Vagina (tissue), 2 donors: ENCODE measurements at regions not wholly inside any gene's neighbourhood (a gene's known extent, or its start where the extent isn't known, plus 50 kb on each side); places are given as distances from the start of the nearest gene placed in this dataset.

ENCODE experiments used
- DNase-seq, 2 donors: peaks; one replicate each; pipeline ENCODE4 v3.0.0-alpha.2; 2017; ENCODE audit errors: extremely low spot score in 2 of 2
- H3K27ac ChIP-seq: fragments of 200-600 bp; sonication (generic); one replicate; pipeline ENCODE4 v1.5.1; 2019
- H3K27me3 ChIP-seq: fragments of 200-600 bp; sonication (generic); one replicate; pipeline ENCODE4 v1.5.1; 2019
- H3K36me3 ChIP-seq, 2 donors: fragments of 200-600 bp; sonication (generic); one replicate each; pipeline ENCODE4 v1.5.1; 2017 to 2019
- H3K4me1 ChIP-seq: fragments of 200-600 bp; sonication (generic); one replicate; pipeline ENCODE4 v1.5.1; 2019
- H3K4me3 ChIP-seq, 2 donors: fragments of 200-600 bp; sonication (generic); 1 replicate in 1 of 2; 2 replicates in 1 of 2; pipeline ENCODE4 v1.5.1; 2016 to 2019
- H3K9me3 ChIP-seq: fragments of 200-600 bp; sonication (generic); one replicate; pipeline ENCODE4 v1.5.1; 2019
- CTCF ChIP-seq, 3 experiments: fragments of 450-650 bp in 2 of 3; fragments of 200-600 bp in 1 of 3; sonication (generic) in 1 of 3; IDR thresholded peaks; one replicate each; pipeline ENCODE4 v1.5.1; 2017 to 2019; ENCODE audit warnings: antibody characterized with exemption in 3 of 3, mild to moderate bottlenecking in 2 of 3, moderate library complexity in 2 of 3
- POLR2A ChIP-seq, 2 donors: fragments of 450-650 bp; IDR thresholded peaks; one replicate each; pipeline ENCODE4 v1.6.1; 2017; ENCODE audit warnings: antibody characterized with exemption in 2 of 2, mild to moderate bottlenecking in 2 of 2, moderate library complexity in 2 of 2
- POLR2AphosphoS5 ChIP-seq, 2 donors: sonication (generic); formaldehyde crosslinking; IDR thresholded peaks; one replicate each; pipeline ENCODE4 v1.9.0; 2017; ENCODE audit warnings: antibody characterized with exemption in 2 of 2, mild to moderate bottlenecking in 2 of 2, low read depth in 1 of 2; ENCODE audit not compliant: insufficient read depth in 1 of 2
- intact Hi-C: fragments of 100-400 bp; cut with DNase I; formaldehyde crosslinking; loops from one replicate; pipeline ENCODE4 v1.15.1; 2023

GRCh38 chr14:25944020-25944419 is 653.8 kb downstream of the NOVA1 start:
- Histone ChIP-seq H3K4me1 (no peaks in the 10 kb centered on the region), H3K27me3 (no peaks in the 10 kb centered on the region), H3K36me3 (no peaks in the 10 kb centered on the region), H3K9me3 (no peaks in the 10 kb centered on the region), H3K4me3 (no peak overlapping the region), H3K27ac (no peak overlapping the region)
- TF ChIP-seq POLR2AphosphoS5 (IDR thresholded peaks at IDR 0.05; ENCODE audit: insufficient read depth in 1 of 2, low read depth in 1 of 2) (no peak), CTCF (IDR thresholded peaks at IDR 0.05) (no peak), POLR2A (IDR thresholded peaks at IDR 0.05) (no peak)
- intact Hi-C loops, result no loop called here
- DNase-seq, result no peak

DNA sequence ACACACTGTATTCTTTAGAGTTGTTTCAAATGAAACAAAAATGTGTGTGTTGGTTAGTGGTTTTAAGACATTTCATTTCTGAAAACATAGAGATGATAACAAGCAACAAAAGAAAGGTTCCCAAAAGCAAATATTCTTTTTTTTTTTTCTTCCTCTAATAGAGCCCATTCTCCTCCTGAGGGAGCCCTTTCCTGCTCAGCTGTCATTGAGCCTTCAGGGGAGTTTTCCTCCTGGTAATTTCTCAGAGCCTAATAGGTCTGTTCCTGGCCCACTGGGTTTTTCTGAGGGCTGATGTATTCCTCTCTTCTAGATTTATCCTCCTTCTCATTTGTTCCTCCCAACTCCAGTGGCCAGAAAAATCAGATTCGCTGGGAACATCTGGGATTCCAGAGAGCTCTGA is 654.5 kb downstream of the NOVA1 start:
- no peaks in the 10 kb centered on the region for H3K4me1 ChIP-seq
- no peak overlapping the region for H3K27ac ChIP-seq
- H3K36me3 ChIP-seq, result no peaks in the 10 kb centered on the region
- intact Hi-C loops, result no loop called here
- no peaks in the 10 kb centered on the region for H3K27me3 ChIP-seq
- DNase-seq, result no peak
- TF ChIP-seq POLR2A (IDR thresholded peaks at IDR 0.05) (no peak), POLR2AphosphoS5 (IDR thresholded peaks at IDR 0.05; ENCODE audit: insufficient read depth in 1 of 2, low read depth in 1 of 2) (no peak), CTCF (IDR thresholded peaks at IDR 0.05) (no peak)
- H3K9me3 ChIP-seq, result no peaks in the 10 kb centered on the region
- no peak overlapping the region for H3K4me3 ChIP-seq

- Histone ChIP-seq H3K27me3 (no peaks in the 10 kb centered on the region), H3K36me3 (no peaks in the 10 kb centered on the region), H3K4me3 (no peak overlapping the region), H3K9me3 (no peaks in the 10 kb centered on the region), H3K4me1 (no peaks in the 10 kb centered on the region), H3K27ac (no peak overlapping the region)
- DNase-seq, result no peak
- TF ChIP-seq CTCF (IDR thresholded peaks at IDR 0.05) (no peak), POLR2A (IDR thresholded peaks at IDR 0.05) (no peak), POLR2AphosphoS5 (IDR thresholded peaks at IDR 0.05; ENCODE audit: insufficient read depth in 1 of 2, low read depth in 1 of 2) (no peak)
- intact Hi-C loops, result no loop called here
Measured at GRCh38 chr14:25942090-25942489, 655.7 kb downstream of the NOVA1 start.

- intact Hi-C loops, result no loop called here
Measured at GRCh38 chr14:25933731-25934130, 664.1 kb downstream of the NOVA1 start.

More at GRCh38 chr14:25933731-25934130, 664.1 kb downstream of the NOVA1 start:
- Histone ChIP-seq H3K4me1 (no peaks in the 10 kb centered on the region), H3K27me3 (no peaks in the 10 kb centered on the region), H3K4me3 (no peak overlapping the region), H3K9me3 (no peaks in the 10 kb centered on the region), H3K36me3 (no peaks in the 10 kb centered on the region), H3K27ac (no peak overlapping the region)
- TF ChIP-seq POLR2AphosphoS5 (IDR thresholded peaks at IDR 0.05; ENCODE audit: insufficient read depth in 1 of 2, low read depth in 1 of 2) (no peak), POLR2A (IDR thresholded peaks at IDR 0.05) (no peak), CTCF (IDR thresholded peaks at IDR 0.05) (no peak)
- no peak for DNase-seq
